Upper lobe of right lung (tissue), 1 donor: ENCODE measurements at regions not wholly inside any gene's neighbourhood (a gene's known extent, or its start where the extent isn't known, plus 50 kb on each side); places are given as distances from the start of the nearest gene placed in this dataset.

Source experiments
- ATAC-seq: fragments of 200-7000 bp; cut with Tn5 transposase; one replicate; pipeline ENCODE4 v1.9.1; 2020; ENCODE audit warnings: mild to moderate bottlenecking, moderate library complexity
- DNase-seq: peaks from one replicate; pipeline ENCODE4 v3.0.0-alpha.2; 2020
- H3K27ac ChIP-seq: fragments of 200-600 bp; one replicate; pipeline ENCODE4 v1.8.0; 2022
- H3K27me3 ChIP-seq: fragments of 200-600 bp; one replicate; pipeline ENCODE4 v1.8.0; 2022; ENCODE audit warnings: mild to moderate bottlenecking
- H3K36me3 ChIP-seq: fragments of 200-600 bp; one replicate; pipeline ENCODE4 v1.8.0; 2022
- H3K4me1 ChIP-seq: fragments of 200-600 bp; one replicate; pipeline ENCODE4 v1.8.0; 2022
- H3K4me3 ChIP-seq: fragments of 200-600 bp; one replicate; pipeline ENCODE4 v1.8.0; 2022; ENCODE audit warnings: mild to moderate bottlenecking
- H3K9me3 ChIP-seq: fragments of 200-600 bp; one replicate; pipeline ENCODE4 v1.8.0; 2022
- CTCF ChIP-seq: fragments of 200-600 bp; IDR thresholded peaks from one replicate; pipeline ENCODE4 v1.8.0; 2022; ENCODE audit warnings: antibody characterized with exemption
- intact Hi-C: fragments of 100-400 bp; cut with DNase I; formaldehyde crosslinking; loops from one replicate; pipeline ENCODE4 v1.11.0; 2022
- donor health status: DM: no; HTN: yes; CAD: no; lungs with severe emphysema.

GRCh38 chrX:38881066-38881465 is 79.8 kb downstream of the MID1IP1 start:
- intact Hi-C loops, result no loop called here
- DNase-seq, result no peak
- Histone ChIP-seq H3K4me3 (no peak overlapping the region), H3K9me3 (no peaks in the 10 kb centered on the region), H3K27ac (no peak overlapping the region), H3K4me1 (no peaks in the 10 kb centered on the region), H3K36me3 (no peaks in the 10 kb centered on the region), H3K27me3 (no peaks in the 10 kb centered on the region)
- no peak for ATAC-seq
- no peak for TF ChIP-seq CTCF

- no peaks in the 10 kb centered on the region for H3K4me1 ChIP-seq
- DNase-seq (no peak), ATAC-seq (no peak)
- no peaks in the 10 kb centered on the region for H3K9me3 ChIP-seq
- no peaks in the 10 kb centered on the region for H3K27me3 ChIP-seq
- intact Hi-C loops, result no loop called here
- TF ChIP-seq CTCF, result no peak
- no peaks in the 10 kb centered on the region for H3K36me3 ChIP-seq
- H3K4me3 ChIP-seq, result no peak overlapping the region
- no peak overlapping the region for H3K27ac ChIP-seq
Observed at GRCh38 chrX:38881727-38882126, 80.5 kb downstream of the MID1IP1 start.

- H3K36me3 ChIP-seq, result no peaks in the 10 kb centered on the region
- intact Hi-C loops, result no loop called here
- H3K9me3 ChIP-seq, result no peaks in the 10 kb centered on the region
- H3K27ac ChIP-seq, result no peak overlapping the region
- no peak overlapping the region for H3K4me3 ChIP-seq
- TF ChIP-seq CTCF, result no peak
- no peaks in the 10 kb centered on the region for H3K4me1 ChIP-seq
- ATAC-seq (no peak), DNase-seq (no peak)
- H3K27me3 ChIP-seq, result no peaks in the 10 kb centered on the region
Observed at GRCh38 chrX:38882894-38883626, 81.8 kb downstream of the MID1IP1 start.

- Histone ChIP-seq H3K27me3 (no peaks in the 10 kb centered on the region), H3K4me3 (no peak overlapping the region), H3K4me1 (no peaks in the 10 kb centered on the region), H3K9me3 (no peaks in the 10 kb centered on the region), H3K27ac (no peak overlapping the region), H3K36me3 (no peaks in the 10 kb centered on the region)
- intact Hi-C loops, result no loop called here
- no peak for DNase-seq
- no peak for ATAC-seq
- TF ChIP-seq CTCF, result no peak
Observed at GRCh38 chrX:38886112-38886511, 84.9 kb downstream of the MID1IP1 start.

GRCh38 chrX:38887222-38887621 is 86.0 kb downstream of the MID1IP1 start:
- H3K36me3 ChIP-seq, result no peaks in the 10 kb centered on the region
- no peak overlapping the region for H3K27ac ChIP-seq
- DNase-seq (no peak), ATAC-seq (no peak)
- no peaks in the 10 kb centered on the region for H3K9me3 ChIP-seq
- TF ChIP-seq CTCF, result no peak
- intact Hi-C loops, result no loop called here
- H3K27me3 ChIP-seq, result no peaks in the 10 kb centered on the region
- H3K4me3 ChIP-seq, result no peak overlapping the region
- H3K4me1 ChIP-seq, result no peaks in the 10 kb centered on the region

GRCh38 chrX:38890326-38890725 is 89.1 kb downstream of the MID1IP1 start:
- Histone ChIP-seq H3K4me3 (no peak overlapping the region), H3K27me3 (no peaks in the 10 kb centered on the region), H3K27ac (no peak overlapping the region), H3K9me3 (no peaks in the 10 kb centered on the region), H3K4me1 (no peaks in the 10 kb centered on the region), H3K36me3 (no peaks in the 10 kb centered on the region)
- DNase-seq (no peak), ATAC-seq (no peak)
- TF ChIP-seq CTCF, result no peak
- intact Hi-C loops, result no loop called here
